Hematopoietic multipotent progenitor cell treated with erythropoietin and hydrocortisone succinate and interleukin-3 and kit ligand, for 4 days (in vitro differentiated cells): ENCODE measurements at regions not wholly inside any gene's neighbourhood (a gene's known extent, or its start where the extent isn't known, plus 50 kb on each side); places are given as distances from the start of the nearest gene placed in this dataset.

Source experiments
- DNase-seq: peaks from one replicate; pipeline ENCODE4 v3.0.0-alpha.2; 2015

- DNase-seq = no peak
Measured at GRCh38 chr18:14905350-14905749, 157.4 kb downstream of the ANKRD30B start.

- DNase-seq = no peak
Measured at GRCh38 chr18:14905979-14906378, 158.0 kb downstream of the ANKRD30B start.

GRCh38 chr18:14907420-14907819, 159.4 kb downstream of the ANKRD30B start:
- no peak for DNase-seq

GRCh38 chr18:14908541-14908940, 160.6 kb downstream of the ANKRD30B start:
- no peak for DNase-seq

- no peak for DNase-seq
Measured at GRCh38 chr18:14912967-14913366, 165.0 kb downstream of the ANKRD30B start.

- DNase-seq = no peak
Measured at GRCh38 chr18:14914121-14914520, 166.1 kb downstream of the ANKRD30B start.

- DNase-seq = no peak
Measured at GRCh38 chr18:14914771-14915170, 166.8 kb downstream of the ANKRD30B start.

- no peak for DNase-seq
Measured at GRCh38 chr18:14916181-14916580, 168.2 kb downstream of the ANKRD30B start.

GRCh38 chr18:14916851-14917250, 168.9 kb downstream of the ANKRD30B start:
- DNase-seq = no peak

- DNase-seq = no peak
Measured at GRCh38 chr18:14917311-14917710, 169.3 kb downstream of the ANKRD30B start.

GRCh38 chr18:14919666-14920065, 171.7 kb downstream of the ANKRD30B start:
- DNase-seq = no peak

- no peak for DNase-seq
Measured at GRCh38 chr18:14921031-14921430, 173.1 kb downstream of the ANKRD30B start.

GRCh38 chr18:14921547-14921946, 173.6 kb downstream of the ANKRD30B start:
- no peak for DNase-seq

GRCh38 chr18:14922031-14922430, 174.1 kb downstream of the ANKRD30B start:
- DNase-seq = no peak

GRCh38 chr18:14922965-14923565, 175.1 kb downstream of the ANKRD30B start:
- DNase-seq = no peak

GRCh38 chr18:14924226-14924625, 176.3 kb downstream of the ANKRD30B start:
- no peak for DNase-seq

GRCh38 chr18:14925281-14925709, 177.3 kb downstream of the ANKRD30B start:
- no peak for DNase-seq

- no peak for DNase-seq
Measured at GRCh38 chr18:14927701-14928100, 179.7 kb downstream of the ANKRD30B start.

GRCh38 chr18:14928396-14928795, 180.4 kb downstream of the ANKRD30B start:
- no peak for DNase-seq

- DNase-seq = no peak
Measured at GRCh38 chr18:14930076-14930475, 182.1 kb downstream of the ANKRD30B start.

- no peak for DNase-seq
Measured at GRCh38 chr18:14930576-14930975, 182.6 kb downstream of the ANKRD30B start.

GRCh38 chr18:14933049-14933851, 185.3 kb downstream of the ANKRD30B start:
- no peak for DNase-seq

- no peak for DNase-seq
Measured at GRCh38 chr18:14933964-14934363, 186.0 kb downstream of the ANKRD30B start.

GRCh38 chr18:14935210-14935609, 187.2 kb downstream of the ANKRD30B start:
- DNase-seq = no peak

- no peak for DNase-seq
Measured at GRCh38 chr18:14936313-14936712, 188.3 kb downstream of the ANKRD30B start.
